ENCODE measurements at regions not wholly inside any gene's neighbourhood (a gene's known extent, or its start where the extent isn't known, plus 50 kb on each side); places are given as distances from the start of the nearest gene placed in this dataset.

DNA sequence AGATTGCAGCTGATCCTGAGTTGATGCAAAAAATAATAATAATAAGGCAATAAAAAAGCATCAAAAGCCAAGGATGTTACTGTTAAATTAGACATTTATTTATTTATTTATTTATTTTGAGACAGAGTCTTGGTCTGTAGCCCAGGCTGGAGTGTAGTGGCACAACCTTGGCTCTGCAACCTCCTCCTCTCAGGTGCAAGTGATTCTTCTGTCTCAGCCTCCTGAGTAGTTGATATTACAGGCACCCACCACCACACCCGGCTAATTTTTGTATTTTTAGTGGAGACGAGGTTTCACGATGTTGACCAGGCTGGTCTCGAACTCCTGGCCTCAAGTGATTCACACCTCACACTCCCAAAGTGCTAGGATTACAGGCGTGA, 465.5 kb upstream of the NRP1 start:
- no peak for DNase-seq (ENCODE audit: low read depth)

DNA sequence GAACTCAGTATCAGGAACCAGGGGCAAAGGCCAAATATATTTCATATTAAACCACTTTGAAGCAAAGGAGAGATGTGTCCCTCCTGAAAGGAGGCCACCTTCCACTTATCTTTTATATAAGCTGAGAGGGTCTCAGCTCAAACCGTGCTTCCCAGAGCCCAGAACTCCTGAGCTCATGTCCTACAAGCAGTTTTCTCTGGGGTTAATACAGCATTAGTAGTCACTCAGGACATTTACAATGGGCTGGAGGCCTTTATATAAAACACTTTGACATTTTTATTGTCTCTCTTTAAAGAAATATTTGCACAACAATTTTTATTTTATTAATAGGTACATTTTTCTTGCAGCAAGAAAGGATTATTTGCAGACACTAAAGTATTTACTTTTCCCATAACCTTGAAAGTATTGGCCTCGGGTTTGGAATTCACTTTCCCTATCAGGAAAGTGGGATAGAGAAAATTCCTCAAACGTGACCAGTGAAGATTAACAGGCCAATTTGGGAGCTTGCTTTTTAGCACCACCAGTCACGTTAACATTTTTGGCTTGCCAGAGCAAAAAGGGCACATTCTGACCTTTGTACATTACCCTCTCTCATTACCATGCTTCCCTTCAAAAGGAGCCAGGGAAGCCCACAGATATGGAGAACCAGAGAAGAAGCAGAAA, 464.9 kb upstream of the NRP1 start:
- no peak for TF ChIP-seq CTCF (conservative IDR thresholded peaks at IDR 0.05; ENCODE audit: low read length)
- no peak for DNase-seq (ENCODE audit: low read depth)
- H3K4me3 ChIP-seq (ENCODE audit: low read length), result no peak overlapping the region

More for the DNA sequence above, 465.5 kb upstream of the NRP1 start:
- no peak overlapping the region for H3K4me3 ChIP-seq (ENCODE audit: low read length)
- TF ChIP-seq CTCF (conservative IDR thresholded peaks at IDR 0.05; ENCODE audit: low read length), result no peak

GRCh38 chr10:33798754-33799153, 464.3 kb upstream of the NRP1 start:
- no peak overlapping the region for H3K4me3 ChIP-seq (ENCODE audit: low read length)
- TF ChIP-seq CTCF (conservative IDR thresholded peaks at IDR 0.05; ENCODE audit: low read length), result no peak
- no peak for DNase-seq (ENCODE audit: low read depth)

GRCh38 chr10:33796680-33797079, 462.2 kb upstream of the NRP1 start:
- no peak for DNase-seq (ENCODE audit: low read depth)
- no peak for TF ChIP-seq CTCF (conservative IDR thresholded peaks at IDR 0.05; ENCODE audit: low read length)
- no peak overlapping the region for H3K4me3 ChIP-seq (ENCODE audit: low read length)

GRCh38 chr10:33795529-33795928, 461.1 kb upstream of the NRP1 start:
- no peak for TF ChIP-seq CTCF (conservative IDR thresholded peaks at IDR 0.05; ENCODE audit: low read length)
- DNase-seq (ENCODE audit: low read depth), result no peak
- no peak overlapping the region for H3K4me3 ChIP-seq (ENCODE audit: low read length)

DNA sequence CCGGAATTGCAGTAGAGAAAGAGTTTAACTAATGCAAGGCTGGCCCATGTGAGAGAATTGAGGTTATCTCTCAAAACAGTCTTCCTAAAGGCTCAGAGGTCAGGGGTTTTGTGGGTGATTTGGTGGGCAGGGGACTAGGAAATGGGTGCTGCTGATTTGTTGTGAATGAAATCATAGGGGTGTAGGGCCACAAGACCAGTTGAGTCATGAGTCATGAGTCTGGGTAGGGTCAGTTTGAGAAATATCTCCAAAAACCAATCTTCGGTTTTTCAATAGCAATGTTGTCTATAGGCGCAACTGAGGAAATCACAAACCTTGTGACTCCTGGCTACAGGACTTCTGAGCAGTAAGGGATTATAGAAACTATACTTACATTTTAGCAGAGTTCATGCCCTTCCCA, 460.0 kb upstream of the NRP1 start:
- no peak overlapping the region for H3K4me3 ChIP-seq (ENCODE audit: low read length)
- no peak for DNase-seq (ENCODE audit: low read depth)
- no peak for TF ChIP-seq CTCF (conservative IDR thresholded peaks at IDR 0.05; ENCODE audit: low read length)

DNA sequence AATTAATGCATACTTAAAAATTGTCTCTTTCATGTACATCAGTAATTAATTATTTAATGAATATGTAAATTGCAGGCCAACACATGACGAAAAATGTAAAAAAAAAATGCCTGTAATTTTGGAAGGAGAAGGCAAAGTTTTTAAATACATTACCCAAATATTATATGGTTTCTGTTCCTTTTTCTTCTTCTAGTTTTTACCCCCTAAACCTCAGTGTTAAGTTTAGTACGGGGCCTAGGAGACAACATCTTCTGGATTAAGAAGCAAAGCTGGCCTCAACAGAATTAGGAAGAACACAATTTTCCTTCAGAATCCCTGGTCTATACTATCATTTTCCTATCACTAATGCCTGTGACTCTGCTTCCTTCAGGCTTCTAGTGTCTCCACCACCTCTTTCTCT, 459.3 kb upstream of the NRP1 start:
- TF ChIP-seq CTCF (conservative IDR thresholded peaks at IDR 0.05; ENCODE audit: low read length), result no peak
- no peak for DNase-seq (ENCODE audit: low read depth)
- no peak overlapping the region for H3K4me3 ChIP-seq (ENCODE audit: low read length)
